Esophagus muscularis mucosa (tissue), 4 donors: ENCODE measurements at regions not wholly inside any gene's neighbourhood (a gene's known extent, or its start where the extent isn't known, plus 50 kb on each side); places are given as distances from the start of the nearest gene placed in this dataset.

Source experiments
- DNase-seq: peaks from one replicate; pipeline ENCODE4 v3.0.0-alpha.2; 2017; ENCODE audit errors: extremely low spot score
- H3K27ac ChIP-seq, 4 donors: fragments of 200-600 bp; sonication (generic); replicated peaks in 1 of 4; 1 replicate in 3 of 4; 2 replicates in 1 of 4; pipeline ENCODE4 v1.5.1; 2016 to 2019; ENCODE audit warnings: mild to moderate bottlenecking in 1 of 4
- H3K27me3 ChIP-seq, 4 donors: fragments of 200-600 bp; sonication (generic); one replicate each; pipeline versions ENCODE4 v1.5.1 to v1.6.0; 2016 to 2019
- H3K36me3 ChIP-seq, 4 donors: fragments of 200-600 bp; sonication (generic); one replicate each; pipeline ENCODE4 v1.5.1; 2016 to 2019
- H3K4me1 ChIP-seq, 4 donors: fragments of 200-600 bp; sonication (generic); one replicate each; pipeline ENCODE4 v1.5.1; 2016 to 2019
- H3K4me3 ChIP-seq, 4 donors: fragments of 200-600 bp; sonication (generic); 1 replicate in 2 of 4; 2 replicates in 2 of 4; pipeline ENCODE4 v1.5.1; 2016 to 2019; ENCODE audit warnings: mild to moderate bottlenecking in 4 of 4, moderate library complexity in 1 of 4
- H3K9me3 ChIP-seq, 4 donors: fragments of 200-600 bp; sonication (generic); 1 replicate in 3 of 4; 2 replicates in 1 of 4; pipeline ENCODE4 v1.5.1; 2016 to 2019
- EP300 ChIP-seq: sonication (generic); formaldehyde crosslinking; IDR thresholded peaks from one replicate; pipeline ENCODE4 v1.6.1; 2017; ENCODE audit warnings: antibody characterized with exemption
- POLR2A ChIP-seq: fragments of 450-650 bp; IDR thresholded peaks from one replicate; pipeline ENCODE4 v1.6.1; 2017; ENCODE audit warnings: antibody characterized with exemption, moderate library complexity, mild to moderate bottlenecking, low read depth
- POLR2AphosphoS5 ChIP-seq, 2 donors: sonication (generic); formaldehyde crosslinking; IDR thresholded peaks; one replicate each; pipeline ENCODE4 v1.6.1; 2017; ENCODE audit warnings: antibody characterized with exemption in 2 of 2
- WGBS: methylation state at CpG from one replicate; pipeline ENCODE4 v1.1.5; 2018; 5-methylcytosine and 5-hydroxymethylcytosine counted together
- intact Hi-C: fragments of 100-400 bp; cut with DNase I; formaldehyde crosslinking; loops from one replicate; pipeline ENCODE4 v1.15.1; 2023
- TF ChIP-seq, protein P1 (sequence below), 3 experiments: fragments of 200-600 bp in 2 of 3; fragments of 450-650 bp in 1 of 3; sonication (generic) in 2 of 3; IDR thresholded peaks; one replicate each; pipeline ENCODE4 v1.5.1; 2017 to 2019; ENCODE audit warnings: antibody characterized with exemption in 3 of 3, mild to moderate bottlenecking in 2 of 3, moderate library complexity in 1 of 3

DNA sequence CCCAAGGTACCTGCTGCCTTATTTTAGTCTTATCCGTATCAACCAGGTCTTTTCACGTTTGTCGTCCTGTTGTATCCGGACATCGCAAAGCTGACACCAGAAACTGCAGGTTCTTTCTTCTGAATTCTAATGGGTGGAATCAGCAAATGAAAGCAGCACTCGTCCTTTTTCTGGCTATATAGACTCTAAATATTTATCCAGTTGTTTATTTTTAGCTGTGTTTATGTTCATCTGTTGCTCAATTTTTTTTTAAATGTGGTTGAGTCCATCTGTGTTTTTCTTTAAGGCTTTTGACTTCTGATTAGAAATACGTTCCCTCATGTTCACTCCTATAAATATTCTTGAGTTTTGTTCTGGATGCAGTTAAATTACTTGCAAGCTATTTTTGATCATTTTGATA, 831.7 kb downstream of the MTRR start:
- intact Hi-C loops = no loop called here
- Histone ChIP-seq H3K36me3 (no peaks in the 10 kb centered on the region), H3K4me3 (no peak overlapping the region), H3K4me1 (peaks cover 0 to 8% (median 0%) of the 10 kb centered on the region in 4 donors), H3K27me3 (no peaks in the 10 kb centered on the region), H3K9me3 (no peaks in the 10 kb centered on the region), H3K27ac (no peak overlapping the region)
- TF ChIP-seq EP300 = no peak
- no peak for DNase-seq
- 70% methylated on average over 7 of the region's 7 CpGs for WGBS

DNA sequence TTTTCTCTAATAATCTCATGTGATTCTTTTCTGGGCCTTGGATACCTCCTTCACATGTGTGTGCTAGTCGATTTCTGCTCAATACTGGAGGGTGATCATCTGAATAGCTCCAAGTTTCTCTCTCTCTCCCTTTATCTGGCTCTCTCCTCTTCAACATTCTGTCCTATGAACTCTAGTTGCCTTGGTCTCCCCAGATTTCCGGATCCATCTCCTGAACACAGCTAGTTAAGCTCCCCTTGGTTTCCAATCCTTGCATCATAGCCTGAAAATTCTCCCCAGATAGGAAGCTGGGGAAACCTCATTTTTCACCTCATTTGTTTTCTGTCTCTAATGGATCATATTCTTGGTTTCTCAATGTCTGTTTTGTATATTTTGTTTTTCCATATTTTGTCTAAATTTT, 832.3 kb downstream of the MTRR start:
- intact Hi-C loops = no loop called here

DNA sequence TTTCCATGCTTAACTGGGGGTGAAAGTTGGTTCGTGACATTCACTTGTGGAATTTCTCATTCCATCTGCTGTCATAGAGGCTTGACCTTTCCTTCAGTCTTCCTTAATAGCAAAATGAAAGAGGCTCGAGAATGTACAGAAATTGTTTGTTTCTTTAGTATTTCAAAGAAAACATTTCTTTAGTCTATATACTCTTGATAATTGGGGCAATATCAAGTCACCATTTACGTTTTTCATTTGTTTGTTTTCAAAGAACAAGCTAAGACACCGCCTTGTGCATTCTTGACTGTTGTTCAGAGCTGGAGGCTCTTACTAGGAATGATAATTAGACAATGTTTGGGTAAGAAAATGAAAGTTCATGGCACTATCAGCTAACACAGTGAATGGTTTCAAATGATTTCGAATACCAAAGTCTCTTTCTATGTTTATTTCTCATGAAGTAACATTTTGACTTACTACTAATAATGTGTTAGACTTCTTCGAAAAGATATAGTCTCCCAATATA, 835.4 kb downstream of the SEMA5A start:
- TF ChIP-seq POLR2A (no peak), POLR2AphosphoS5 (IDR thresholded peaks at IDR 0.05) (no peak), EP300 (no peak)
- TF ChIP-seq, protein P1, sequence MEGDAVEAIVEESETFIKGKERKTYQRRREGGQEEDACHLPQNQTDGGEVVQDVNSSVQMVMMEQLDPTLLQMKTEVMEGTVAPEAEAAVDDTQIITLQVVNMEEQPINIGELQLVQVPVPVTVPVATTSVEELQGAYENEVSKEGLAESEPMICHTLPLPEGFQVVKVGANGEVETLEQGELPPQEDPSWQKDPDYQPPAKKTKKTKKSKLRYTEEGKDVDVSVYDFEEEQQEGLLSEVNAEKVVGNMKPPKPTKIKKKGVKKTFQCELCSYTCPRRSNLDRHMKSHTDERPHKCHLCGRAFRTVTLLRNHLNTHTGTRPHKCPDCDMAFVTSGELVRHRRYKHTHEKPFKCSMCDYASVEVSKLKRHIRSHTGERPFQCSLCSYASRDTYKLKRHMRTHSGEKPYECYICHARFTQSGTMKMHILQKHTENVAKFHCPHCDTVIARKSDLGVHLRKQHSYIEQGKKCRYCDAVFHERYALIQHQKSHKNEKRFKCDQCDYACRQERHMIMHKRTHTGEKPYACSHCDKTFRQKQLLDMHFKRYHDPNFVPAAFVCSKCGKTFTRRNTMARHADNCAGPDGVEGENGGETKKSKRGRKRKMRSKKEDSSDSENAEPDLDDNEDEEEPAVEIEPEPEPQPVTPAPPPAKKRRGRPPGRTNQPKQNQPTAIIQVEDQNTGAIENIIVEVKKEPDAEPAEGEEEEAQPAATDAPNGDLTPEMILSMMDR (IDR thresholded peaks at IDR 0.05) = no peak
- no peak overlapping the region for H3K4me3 ChIP-seq
- no peaks in the 10 kb centered on the region for H3K4me1 ChIP-seq
- H3K27me3 ChIP-seq = no peaks in the 10 kb centered on the region
- 71% methylated on average over 6 of the region's 6 CpGs for whole genome bisulfite sequencing
- no peaks in the 10 kb centered on the region for H3K36me3 ChIP-seq
- intact Hi-C loops = no loop called here
- no peaks in the 10 kb centered on the region for H3K9me3 ChIP-seq
- H3K27ac ChIP-seq = no peak overlapping the region
- no peak for DNase-seq

More for the DNA sequence above, 832.3 kb downstream of the MTRR start:
- Histone ChIP-seq H3K9me3 (no peaks in the 10 kb centered on the region), H3K27ac (no peak overlapping the region), H3K4me3 (no peak overlapping the region), H3K4me1 (peaks cover 0 to 3% (median 0%) of the 10 kb centered on the region in 4 donors), H3K36me3 (no peaks in the 10 kb centered on the region), H3K27me3 (no peaks in the 10 kb centered on the region)
- no peak for DNase-seq
- TF ChIP-seq, protein P1 (IDR thresholded peaks at IDR 0.05) = no peak
- TF ChIP-seq POLR2A (no peak), POLR2AphosphoS5 (IDR thresholded peaks at IDR 0.05) (no peak), EP300 (no peak)
- WGBS = 77% methylated on average over 2 of the region's 2 CpGs

DNA sequence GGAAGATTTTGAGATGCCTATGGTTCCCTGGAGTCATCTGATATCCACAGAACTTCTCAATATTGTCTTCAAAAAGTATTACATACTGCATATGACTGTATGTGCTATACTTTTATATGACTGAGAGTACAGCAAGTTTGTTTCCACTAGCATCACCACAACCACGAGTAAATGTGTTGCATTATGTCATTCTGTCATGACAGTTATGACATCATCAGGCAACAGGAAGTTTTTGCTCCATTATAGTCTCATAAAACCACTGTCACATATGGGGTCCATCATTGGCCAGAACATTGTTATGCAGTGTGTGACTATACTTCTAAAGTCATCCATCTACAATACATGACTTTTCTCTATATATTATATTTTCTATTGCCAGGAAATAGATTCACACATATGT, 831.7 kb downstream of the SEMA5A start:
- intact Hi-C loops = no loop called here
- H3K36me3 ChIP-seq = no peaks in the 10 kb centered on the region
- TF ChIP-seq EP300 (no peak), POLR2AphosphoS5 (IDR thresholded peaks at IDR 0.05) (no peak)
- H3K27me3 ChIP-seq = no peaks in the 10 kb centered on the region
- WGBS = 53% methylated on average over 1 of the region's 1 CpG
- DNase-seq = no peak
- no peaks in the 10 kb centered on the region for H3K9me3 ChIP-seq
- no peak overlapping the region for H3K27ac ChIP-seq
- H3K4me1 ChIP-seq = no peaks in the 10 kb centered on the region
- H3K4me3 ChIP-seq = no peak overlapping the region

DNA sequence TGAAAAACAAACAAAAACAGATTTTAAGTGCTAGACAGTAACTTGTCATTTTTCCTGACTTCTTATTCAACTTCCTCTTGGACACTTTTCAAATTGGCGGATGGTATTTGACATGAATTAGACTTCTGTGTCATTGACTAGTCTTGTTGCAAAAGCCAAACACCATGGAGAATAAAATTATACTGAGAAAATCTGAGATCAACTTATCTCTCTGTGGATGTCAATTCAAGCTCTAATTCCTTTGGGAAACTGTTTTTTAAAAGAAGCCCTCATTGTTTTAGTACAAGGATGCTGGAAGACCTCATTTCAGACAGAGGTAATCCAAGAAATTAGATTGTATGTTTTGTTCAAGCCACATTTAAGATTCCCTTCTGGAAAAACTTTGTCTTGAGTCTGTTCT, 831.0 kb downstream of the SEMA5A start:
- WGBS = 80% methylated on average over 1 of the region's 1 CpG
- no peaks in the 10 kb centered on the region for H3K36me3 ChIP-seq
- intact Hi-C loops = no loop called here
- no peaks in the 10 kb centered on the region for H3K9me3 ChIP-seq
- no peak overlapping the region for H3K27ac ChIP-seq
- no peak overlapping the region for H3K4me3 ChIP-seq
- no peak for DNase-seq
- TF ChIP-seq, protein P1 (IDR thresholded peaks at IDR 0.05) = no peak
- TF ChIP-seq POLR2AphosphoS5 (IDR thresholded peaks at IDR 0.05) = no peak
- no peak for TF ChIP-seq EP300
- TF ChIP-seq POLR2A = no peak
- no peaks in the 10 kb centered on the region for H3K27me3 ChIP-seq
- no peaks in the 10 kb centered on the region for H3K4me1 ChIP-seq

DNA sequence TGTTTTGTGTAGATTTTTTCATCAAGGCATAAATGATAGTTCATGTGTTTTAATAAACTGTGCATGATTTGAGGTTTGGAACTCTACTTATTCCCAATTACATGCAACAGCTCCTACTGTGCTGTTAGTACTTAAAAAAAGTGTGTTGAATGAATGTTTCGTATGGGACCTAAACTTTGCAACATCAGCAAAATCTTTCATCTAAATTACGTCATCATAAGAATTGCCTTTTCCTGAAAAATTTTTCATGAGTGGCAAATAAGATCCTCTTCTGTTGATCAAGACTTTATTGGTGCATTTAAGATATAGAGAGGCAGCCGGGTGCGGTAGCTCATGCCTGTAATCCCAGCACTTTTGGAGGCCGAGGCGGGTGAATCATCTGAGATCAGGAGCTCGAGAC, 826.1 kb downstream of the SEMA5A start:
- H3K4me3 ChIP-seq = no peak overlapping the region
- intact Hi-C loops = no loop called here
- no peaks in the 10 kb centered on the region for H3K4me1 ChIP-seq
- no peaks in the 10 kb centered on the region for H3K9me3 ChIP-seq
- WGBS = 89% methylated on average over 7 of the region's 7 CpGs
- no peaks in the 10 kb centered on the region for H3K27me3 ChIP-seq
- no peak for DNase-seq
- H3K36me3 ChIP-seq = no peaks in the 10 kb centered on the region
- H3K27ac ChIP-seq = no peak overlapping the region
- TF ChIP-seq, protein P1 (IDR thresholded peaks at IDR 0.05) = no peak
